RWPE1 (cell line): ENCODE measurements at regions not wholly inside any gene's neighbourhood (a gene's known extent, or its start where the extent isn't known, plus 50 kb on each side); places are given as distances from the start of the nearest gene placed in this dataset.

Experiments
- CTCF ChIA-PET: fragments of 350-600 bp; sonication (Branson Sonifier 250); formaldehyde crosslinking; extraction: SDS; loops from one replicate; lab custom pipeline; 2021; lab: Yijun Ruan, JAX
- POLR2A ChIA-PET: fragments of 400-600 bp; formaldehyde crosslinking; extraction: SDS; loops from one replicate; lab custom pipeline; 2020; ENCODE audit warnings: antibody characterized with exemption; ENCODE audit not compliant: low non-redundant PET; lab: Yijun Ruan, JAX
- DNase-seq: peaks from one replicate; pipeline ENCODE4 v3.0.0; 2012; ENCODE audit warnings: low spot score
- H3K27ac ChIP-seq: fragments of 450-650 bp; 2 replicates; pipeline ENCODE4 v1.5.1; 2017
- TF ChIP-seq, protein P1 (sequence below): fragments of 450-650 bp; conservative IDR thresholded peaks from 2 replicates; pipeline ENCODE4 v1.5.1; 2017; ENCODE audit warnings: low read depth, mild to moderate bottlenecking

DNA sequence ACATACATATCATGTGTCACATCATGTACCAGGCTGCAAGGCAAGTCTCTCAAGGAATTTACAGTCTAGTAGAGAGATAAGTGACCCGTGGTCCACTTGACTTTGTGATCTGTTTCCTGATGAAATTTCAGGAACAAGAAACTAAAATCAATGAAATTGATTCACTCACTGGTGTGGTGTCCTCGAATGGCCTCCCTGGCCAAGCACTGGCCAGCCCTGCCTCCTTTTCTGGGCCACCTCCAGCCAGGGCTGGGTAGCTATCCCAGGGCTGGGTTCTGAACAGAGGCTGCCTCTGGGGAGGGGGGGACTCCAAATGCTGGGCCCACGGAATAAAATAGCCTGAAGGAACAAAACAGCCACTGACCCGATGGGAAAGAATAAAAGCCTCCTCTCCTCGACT, 182.2 kb downstream of the HERPUD2 start:
- POLR2A ChIA-PET, result no interaction called here
- CTCF ChIA-PET, result interaction anchor here (0.6 kb wide), 1 partner anchor 88 kb away, joined by 3 read pairs; no protein-coding TSS in a partner anchor
- no peak for DNase-seq
- TF ChIP-seq, protein P1, sequence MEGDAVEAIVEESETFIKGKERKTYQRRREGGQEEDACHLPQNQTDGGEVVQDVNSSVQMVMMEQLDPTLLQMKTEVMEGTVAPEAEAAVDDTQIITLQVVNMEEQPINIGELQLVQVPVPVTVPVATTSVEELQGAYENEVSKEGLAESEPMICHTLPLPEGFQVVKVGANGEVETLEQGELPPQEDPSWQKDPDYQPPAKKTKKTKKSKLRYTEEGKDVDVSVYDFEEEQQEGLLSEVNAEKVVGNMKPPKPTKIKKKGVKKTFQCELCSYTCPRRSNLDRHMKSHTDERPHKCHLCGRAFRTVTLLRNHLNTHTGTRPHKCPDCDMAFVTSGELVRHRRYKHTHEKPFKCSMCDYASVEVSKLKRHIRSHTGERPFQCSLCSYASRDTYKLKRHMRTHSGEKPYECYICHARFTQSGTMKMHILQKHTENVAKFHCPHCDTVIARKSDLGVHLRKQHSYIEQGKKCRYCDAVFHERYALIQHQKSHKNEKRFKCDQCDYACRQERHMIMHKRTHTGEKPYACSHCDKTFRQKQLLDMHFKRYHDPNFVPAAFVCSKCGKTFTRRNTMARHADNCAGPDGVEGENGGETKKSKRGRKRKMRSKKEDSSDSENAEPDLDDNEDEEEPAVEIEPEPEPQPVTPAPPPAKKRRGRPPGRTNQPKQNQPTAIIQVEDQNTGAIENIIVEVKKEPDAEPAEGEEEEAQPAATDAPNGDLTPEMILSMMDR, result no peak
- no peak overlapping the region for H3K27ac ChIP-seq

DNA sequence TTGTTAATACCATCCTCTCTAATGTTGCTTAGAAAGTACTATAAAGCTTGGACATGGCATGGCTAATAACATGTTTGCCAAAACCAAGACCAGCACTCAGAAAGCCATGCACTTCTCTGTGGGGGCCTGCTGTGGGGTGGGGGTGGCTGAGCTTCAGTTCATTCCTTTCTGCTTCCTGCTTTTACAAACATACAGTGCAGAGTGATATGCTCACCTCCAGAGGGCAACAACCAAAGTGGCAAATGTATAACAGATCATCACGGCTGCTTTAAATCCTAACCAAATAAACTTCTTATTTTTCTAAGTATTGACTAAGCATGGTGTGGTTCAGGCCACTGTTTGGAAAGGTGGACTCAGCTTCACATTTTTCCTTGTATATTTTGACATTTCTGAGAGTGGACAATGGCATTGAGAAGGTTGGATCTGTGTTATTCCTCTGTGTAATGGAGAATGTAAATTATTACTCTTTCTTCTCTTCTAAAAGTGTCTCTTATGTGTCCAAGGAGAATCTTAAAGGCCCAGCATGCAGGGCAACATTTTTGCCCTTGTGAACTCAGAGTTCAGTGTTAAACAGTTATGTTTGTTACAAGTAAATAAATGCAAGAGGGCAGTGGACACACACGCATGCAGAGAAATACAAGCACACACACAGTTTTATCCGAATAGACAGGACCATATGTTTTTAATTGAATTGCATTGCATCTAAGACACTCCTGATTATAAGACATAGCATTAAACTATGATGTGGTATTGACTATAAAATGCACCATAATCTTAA, 186.1 kb downstream of the HERPUD2 start:
- H3K27ac ChIP-seq, result no peak overlapping the region
- ChIA-PET POLR2A (no interaction called here), CTCF (interaction anchor here (0.7 to 1.3 kb wide), 3 partner anchors 11 to 82 kb away, joined by 3 to 4 read pairs (median 3); no protein-coding TSS in a partner anchor)
- TF ChIP-seq, protein P1, result no peak
- DNase-seq, result no peak

DNA sequence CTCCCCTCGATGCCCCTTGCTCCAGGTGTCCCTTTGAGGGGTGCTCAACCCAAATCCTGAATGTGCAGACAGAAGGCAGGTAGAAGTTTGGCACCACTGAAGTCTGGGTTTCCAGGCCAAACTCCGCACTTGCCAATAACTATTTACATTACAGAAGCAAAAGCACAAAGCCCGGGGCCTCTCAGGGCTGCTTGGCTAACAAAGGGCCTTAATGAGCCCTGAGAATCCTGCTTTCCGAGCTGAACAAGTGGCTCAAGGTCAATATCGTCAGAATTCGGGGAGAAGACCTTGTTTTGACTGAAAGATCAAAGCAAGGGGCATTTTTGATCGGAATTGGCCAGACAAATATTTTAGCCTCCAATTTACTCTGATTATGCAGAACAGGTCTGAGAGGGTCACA, 189.9 kb downstream of the HERPUD2 start:
- no peak overlapping the region for H3K27ac ChIP-seq
- POLR2A ChIA-PET, result no interaction called here
- CTCF ChIA-PET, result interaction anchor here (0.6 kb wide), 1 partner anchor 1610 kb away, joined by 4 read pairs; no protein-coding TSS in a partner anchor
- no peak for DNase-seq
- TF ChIP-seq, protein P1, result no peak

DNA sequence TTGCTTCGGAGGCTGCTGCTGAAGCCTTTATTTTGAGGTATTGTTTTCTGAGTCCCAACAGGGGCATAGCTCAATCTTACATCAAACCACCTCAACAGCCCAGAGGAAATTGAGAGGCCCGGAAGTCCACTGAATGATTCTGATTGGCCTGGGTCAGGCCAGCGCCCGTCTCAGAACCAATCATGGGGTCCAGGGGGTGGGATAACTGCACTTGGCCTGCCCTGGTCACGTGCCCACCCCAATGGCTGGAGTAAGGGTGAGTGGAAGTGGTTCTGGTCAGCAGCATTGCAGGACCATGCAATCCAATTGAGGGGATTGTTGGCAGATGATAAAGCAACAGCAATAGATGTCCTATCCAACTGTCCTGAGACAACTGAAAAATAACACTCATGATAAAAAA, 190.6 kb downstream of the HERPUD2 start:
- ChIA-PET CTCF (no interaction called here), POLR2A (no interaction called here)
- TF ChIP-seq, protein P1, result no peak
- DNase-seq, result no peak
- H3K27ac ChIP-seq, result no peak overlapping the region

DNA sequence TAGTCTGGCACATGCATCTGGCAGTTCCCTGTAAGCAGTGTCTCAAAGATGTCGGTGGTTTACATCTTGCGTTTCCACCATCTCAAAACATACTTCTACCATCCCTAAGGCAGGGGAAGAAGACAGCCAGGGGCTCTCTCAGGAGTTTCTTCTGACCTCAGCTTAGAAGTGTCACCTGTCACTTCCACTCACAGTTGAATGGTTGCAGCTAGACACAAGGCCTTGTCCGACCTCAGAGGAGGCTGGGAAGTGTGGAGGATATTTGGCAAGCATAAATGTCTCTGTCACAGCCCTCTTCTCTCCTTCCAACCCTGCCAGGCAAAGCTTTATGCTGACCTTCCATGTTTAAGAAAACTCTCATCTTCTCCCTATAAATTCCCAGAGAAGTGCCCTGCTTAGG, 193.3 kb downstream of the HERPUD2 start:
- ChIA-PET POLR2A (no interaction called here), CTCF (interaction anchor here (0.7 kb wide), 1 partner anchor 8 kb away, joined by 3 read pairs; no protein-coding TSS in a partner anchor)
- TF ChIP-seq, protein P1, result no peak
- no peak overlapping the region for H3K27ac ChIP-seq
- DNase-seq, result no peak

DNA sequence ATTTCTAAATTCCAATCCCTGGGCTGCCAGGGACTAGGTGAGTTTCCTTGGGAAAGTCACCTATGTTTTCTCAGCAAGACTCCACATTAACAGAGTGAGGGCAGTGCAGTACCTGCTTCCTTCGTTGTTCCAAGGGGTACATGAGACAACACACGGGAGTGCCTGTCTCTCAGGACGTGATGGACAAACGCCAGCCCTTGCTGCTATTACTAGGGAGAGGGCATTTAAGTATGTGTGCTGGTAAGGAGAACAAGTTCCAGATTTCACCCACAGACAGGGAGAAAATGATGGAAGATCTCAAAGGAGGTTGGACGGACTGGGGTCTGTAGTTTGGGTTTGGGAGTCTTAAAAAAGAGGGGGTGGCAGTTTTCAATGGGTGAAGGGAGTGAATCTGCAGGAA, 195.7 kb downstream of the HERPUD2 start:
- no peak for DNase-seq
- POLR2A ChIA-PET, result no interaction called here
- CTCF ChIA-PET, result no interaction called here
- TF ChIP-seq, protein P1, result no peak
- H3K27ac ChIP-seq, result no peak overlapping the region
